ENCODE measurements at regions not wholly inside any gene's neighbourhood (a gene's known extent, or its start where the extent isn't known, plus 50 kb on each side); places are given as distances from the start of the nearest gene placed in this dataset.

- TF ChIP-seq CTCF (IDR thresholded peaks at IDR 0.05) (no peak), EZH2 (IDR thresholded peaks at IDR 0.05; ENCODE audit: borderline replicate concordance, insufficient read depth, low read depth, low read length, poor library complexity, severe bottlenecking) (no peak)
These were observed 151.0 kb upstream of the ZNF536 start for GRCh38 chr19:30221176-30221575.
